ENCODE measurements at regions not wholly inside any gene's neighbourhood (a gene's known extent, or its start where the extent isn't known, plus 50 kb on each side); places are given as distances from the start of the nearest gene placed in this dataset.

DNA sequence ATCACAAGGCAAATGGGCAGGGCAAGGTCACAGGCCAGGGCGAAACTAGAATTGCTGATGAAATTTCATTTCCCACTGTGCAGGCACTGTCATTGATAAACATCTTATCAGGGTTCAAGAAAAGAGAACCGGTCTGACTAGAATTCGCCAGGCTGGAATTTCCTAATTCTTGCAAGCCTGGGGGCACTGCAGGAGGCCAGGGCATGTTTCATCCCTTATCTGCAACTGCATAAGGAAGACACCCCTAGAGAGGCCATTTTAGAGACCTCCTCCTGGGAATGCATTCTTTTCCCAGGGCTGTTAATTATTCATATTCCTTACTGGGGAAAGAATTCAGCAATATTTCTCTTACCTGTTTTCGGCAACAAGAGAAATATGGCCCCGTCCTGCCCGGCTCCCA, 266.2 kb upstream of the CYLC2 start:
- TF ChIP-seq, protein P1, sequence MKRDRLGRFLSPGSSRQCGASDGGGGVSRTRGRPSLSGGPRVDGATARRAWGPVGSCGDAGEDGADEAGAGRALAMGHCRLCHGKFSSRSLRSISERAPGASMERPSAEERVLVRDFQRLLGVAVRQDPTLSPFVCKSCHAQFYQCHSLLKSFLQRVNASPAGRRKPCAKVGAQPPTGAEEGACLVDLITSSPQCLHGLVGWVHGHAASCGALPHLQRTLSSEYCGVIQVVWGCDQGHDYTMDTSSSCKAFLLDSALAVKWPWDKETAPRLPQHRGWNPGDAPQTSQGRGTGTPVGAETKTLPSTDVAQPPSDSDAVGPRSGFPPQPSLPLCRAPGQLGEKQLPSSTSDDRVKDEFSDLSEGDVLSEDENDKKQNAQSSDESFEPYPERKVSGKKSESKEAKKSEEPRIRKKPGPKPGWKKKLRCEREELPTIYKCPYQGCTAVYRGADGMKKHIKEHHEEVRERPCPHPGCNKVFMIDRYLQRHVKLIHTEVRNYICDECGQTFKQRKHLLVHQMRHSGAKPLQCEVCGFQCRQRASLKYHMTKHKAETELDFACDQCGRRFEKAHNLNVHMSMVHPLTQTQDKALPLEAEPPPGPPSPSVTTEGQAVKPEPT (CRISPR knock-in tag; IDR thresholded peaks at IDR 0.05; ENCODE audit: low read depth), result no peak
- TF ChIP-seq ZFX (CRISPR knock-in tag; IDR thresholded peaks at IDR 0.05; ENCODE audit: low read depth) (no peak), FOXM1 (CRISPR knock-in tag; IDR thresholded peaks at IDR 0.05) (no peak), TRIM24 (CRISPR knock-in tag; IDR thresholded peaks at IDR 0.05) (no peak), HCFC1 (IDR thresholded peaks at IDR 0.05; ENCODE audit: low read depth, low read length) (no peak), ZNF317 (CRISPR knock-in tag; IDR thresholded peaks at IDR 0.05) (no peak), SIN3A (IDR thresholded peaks at IDR 0.05; ENCODE audit: borderline replicate concordance, low read depth, low read length) (no peak)
- TF ChIP-seq, protein P2, sequence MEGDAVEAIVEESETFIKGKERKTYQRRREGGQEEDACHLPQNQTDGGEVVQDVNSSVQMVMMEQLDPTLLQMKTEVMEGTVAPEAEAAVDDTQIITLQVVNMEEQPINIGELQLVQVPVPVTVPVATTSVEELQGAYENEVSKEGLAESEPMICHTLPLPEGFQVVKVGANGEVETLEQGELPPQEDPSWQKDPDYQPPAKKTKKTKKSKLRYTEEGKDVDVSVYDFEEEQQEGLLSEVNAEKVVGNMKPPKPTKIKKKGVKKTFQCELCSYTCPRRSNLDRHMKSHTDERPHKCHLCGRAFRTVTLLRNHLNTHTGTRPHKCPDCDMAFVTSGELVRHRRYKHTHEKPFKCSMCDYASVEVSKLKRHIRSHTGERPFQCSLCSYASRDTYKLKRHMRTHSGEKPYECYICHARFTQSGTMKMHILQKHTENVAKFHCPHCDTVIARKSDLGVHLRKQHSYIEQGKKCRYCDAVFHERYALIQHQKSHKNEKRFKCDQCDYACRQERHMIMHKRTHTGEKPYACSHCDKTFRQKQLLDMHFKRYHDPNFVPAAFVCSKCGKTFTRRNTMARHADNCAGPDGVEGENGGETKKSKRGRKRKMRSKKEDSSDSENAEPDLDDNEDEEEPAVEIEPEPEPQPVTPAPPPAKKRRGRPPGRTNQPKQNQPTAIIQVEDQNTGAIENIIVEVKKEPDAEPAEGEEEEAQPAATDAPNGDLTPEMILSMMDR (CRISPR knock-in tag; IDR thresholded peaks at IDR 0.05), result no peak

Data from HepG2 (cell line).